Esophagus muscularis mucosa (tissue), 4 donors: ENCODE measurements at regions not wholly inside any gene's neighbourhood (a gene's known extent, or its start where the extent isn't known, plus 50 kb on each side); places are given as distances from the start of the nearest gene placed in this dataset.

Experiments used
- DNase-seq: peaks from one replicate; pipeline ENCODE4 v3.0.0-alpha.2; 2017; ENCODE audit errors: extremely low spot score
- H3K27ac ChIP-seq, 4 donors: fragments of 200-600 bp; sonication (generic); replicated peaks in 1 of 4; 1 replicate in 3 of 4; 2 replicates in 1 of 4; pipeline ENCODE4 v1.5.1; 2016 to 2019; ENCODE audit warnings: mild to moderate bottlenecking in 1 of 4
- H3K27me3 ChIP-seq, 4 donors: fragments of 200-600 bp; sonication (generic); one replicate each; pipeline versions ENCODE4 v1.5.1 to v1.6.0; 2016 to 2019
- H3K36me3 ChIP-seq, 4 donors: fragments of 200-600 bp; sonication (generic); one replicate each; pipeline ENCODE4 v1.5.1; 2016 to 2019
- H3K4me1 ChIP-seq, 4 donors: fragments of 200-600 bp; sonication (generic); one replicate each; pipeline ENCODE4 v1.5.1; 2016 to 2019
- H3K4me3 ChIP-seq, 4 donors: fragments of 200-600 bp; sonication (generic); 1 replicate in 2 of 4; 2 replicates in 2 of 4; pipeline ENCODE4 v1.5.1; 2016 to 2019; ENCODE audit warnings: mild to moderate bottlenecking in 4 of 4, moderate library complexity in 1 of 4
- H3K9me3 ChIP-seq, 4 donors: fragments of 200-600 bp; sonication (generic); 1 replicate in 3 of 4; 2 replicates in 1 of 4; pipeline ENCODE4 v1.5.1; 2016 to 2019
- EP300 ChIP-seq: sonication (generic); formaldehyde crosslinking; IDR thresholded peaks from one replicate; pipeline ENCODE4 v1.6.1; 2017; ENCODE audit warnings: antibody characterized with exemption
- POLR2A ChIP-seq: fragments of 450-650 bp; IDR thresholded peaks from one replicate; pipeline ENCODE4 v1.6.1; 2017; ENCODE audit warnings: antibody characterized with exemption, moderate library complexity, mild to moderate bottlenecking, low read depth
- POLR2AphosphoS5 ChIP-seq, 2 donors: sonication (generic); formaldehyde crosslinking; IDR thresholded peaks; one replicate each; pipeline ENCODE4 v1.6.1; 2017; ENCODE audit warnings: antibody characterized with exemption in 2 of 2
- WGBS: methylation state at CpG from one replicate; pipeline ENCODE4 v1.1.5; 2018; 5-methylcytosine and 5-hydroxymethylcytosine counted together
- intact Hi-C: fragments of 100-400 bp; cut with DNase I; formaldehyde crosslinking; loops from one replicate; pipeline ENCODE4 v1.15.1; 2023
- TF ChIP-seq, protein P1 (sequence below), 3 experiments: fragments of 200-600 bp in 2 of 3; fragments of 450-650 bp in 1 of 3; sonication (generic) in 2 of 3; IDR thresholded peaks; one replicate each; pipeline ENCODE4 v1.5.1; 2017 to 2019; ENCODE audit warnings: antibody characterized with exemption in 3 of 3, mild to moderate bottlenecking in 2 of 3, moderate library complexity in 1 of 3

DNA sequence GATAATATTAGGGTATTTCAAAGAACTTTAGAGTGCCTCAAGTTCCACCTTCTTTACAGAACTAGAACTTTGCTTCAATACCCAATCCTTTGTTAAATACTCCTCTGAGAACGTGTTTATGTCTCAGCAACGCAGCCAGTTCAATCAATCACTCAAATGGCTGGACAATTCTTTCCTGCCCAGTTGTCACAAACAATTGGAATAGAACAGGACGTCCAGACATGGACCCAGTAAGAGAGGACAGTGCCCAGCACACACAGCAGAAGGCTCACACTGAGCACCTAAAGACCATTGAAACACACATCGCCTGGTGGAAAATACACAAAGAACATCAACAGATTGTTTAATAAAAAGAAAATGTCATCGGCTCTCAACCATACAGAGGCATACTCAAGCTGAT lies 140.6 kb downstream of the TTLL2 start:
- H3K4me1 ChIP-seq = peaks cover 5 to 9% (median 8%) of the 10 kb centered on the region in 4 donors
- H3K27me3 ChIP-seq = no peaks in the 10 kb centered on the region
- no peaks in the 10 kb centered on the region for H3K36me3 ChIP-seq
- H3K9me3 ChIP-seq = no peaks in the 10 kb centered on the region
- WGBS = 76% methylated on average over 5 of the region's 5 CpGs
- DNase-seq = no peak
- H3K4me3 ChIP-seq = no peak overlapping the region
- TF ChIP-seq EP300 = no peak
- no peak for TF ChIP-seq POLR2A
- TF ChIP-seq POLR2AphosphoS5 (IDR thresholded peaks at IDR 0.05) = no peak
- H3K27ac ChIP-seq = no peak overlapping the region
- intact Hi-C loops = no loop called here

DNA sequence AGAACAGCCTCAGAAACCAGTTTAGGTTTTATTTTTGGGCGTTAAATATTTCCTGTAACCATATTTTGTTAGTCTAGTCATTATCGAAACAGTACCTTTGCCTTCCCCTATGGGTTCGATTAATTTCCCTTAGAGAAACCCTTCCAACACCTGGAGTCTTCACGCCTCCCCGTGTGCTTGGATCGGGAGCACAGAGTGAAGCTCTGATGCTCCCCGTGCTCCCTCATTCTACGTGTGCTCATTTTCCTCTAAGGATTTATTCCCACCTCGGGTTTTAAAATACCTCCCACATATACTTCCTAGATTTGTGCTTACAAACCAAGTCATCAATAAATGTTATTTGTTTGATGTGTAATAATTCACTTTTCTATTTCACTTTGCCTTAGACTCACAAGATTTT lies 142.4 kb downstream of the TTLL2 start:
- Histone ChIP-seq H3K4me1 (peaks cover 5 to 9% (median 8%) of the 10 kb centered on the region in 4 donors), H3K27ac (no peak overlapping the region), H3K4me3 (no peak overlapping the region), H3K27me3 (no peaks in the 10 kb centered on the region), H3K9me3 (no peaks in the 10 kb centered on the region), H3K36me3 (no peaks in the 10 kb centered on the region)
- TF ChIP-seq EP300 (no peak), POLR2A (no peak), POLR2AphosphoS5 (IDR thresholded peaks at IDR 0.05) (no peak)
- TF ChIP-seq, protein P1, sequence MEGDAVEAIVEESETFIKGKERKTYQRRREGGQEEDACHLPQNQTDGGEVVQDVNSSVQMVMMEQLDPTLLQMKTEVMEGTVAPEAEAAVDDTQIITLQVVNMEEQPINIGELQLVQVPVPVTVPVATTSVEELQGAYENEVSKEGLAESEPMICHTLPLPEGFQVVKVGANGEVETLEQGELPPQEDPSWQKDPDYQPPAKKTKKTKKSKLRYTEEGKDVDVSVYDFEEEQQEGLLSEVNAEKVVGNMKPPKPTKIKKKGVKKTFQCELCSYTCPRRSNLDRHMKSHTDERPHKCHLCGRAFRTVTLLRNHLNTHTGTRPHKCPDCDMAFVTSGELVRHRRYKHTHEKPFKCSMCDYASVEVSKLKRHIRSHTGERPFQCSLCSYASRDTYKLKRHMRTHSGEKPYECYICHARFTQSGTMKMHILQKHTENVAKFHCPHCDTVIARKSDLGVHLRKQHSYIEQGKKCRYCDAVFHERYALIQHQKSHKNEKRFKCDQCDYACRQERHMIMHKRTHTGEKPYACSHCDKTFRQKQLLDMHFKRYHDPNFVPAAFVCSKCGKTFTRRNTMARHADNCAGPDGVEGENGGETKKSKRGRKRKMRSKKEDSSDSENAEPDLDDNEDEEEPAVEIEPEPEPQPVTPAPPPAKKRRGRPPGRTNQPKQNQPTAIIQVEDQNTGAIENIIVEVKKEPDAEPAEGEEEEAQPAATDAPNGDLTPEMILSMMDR (IDR thresholded peaks at IDR 0.05) = no peak
- DNase-seq = no peak
- intact Hi-C loops = no loop called here
- 94% methylated on average over 9 of the region's 9 CpGs for WGBS

DNA sequence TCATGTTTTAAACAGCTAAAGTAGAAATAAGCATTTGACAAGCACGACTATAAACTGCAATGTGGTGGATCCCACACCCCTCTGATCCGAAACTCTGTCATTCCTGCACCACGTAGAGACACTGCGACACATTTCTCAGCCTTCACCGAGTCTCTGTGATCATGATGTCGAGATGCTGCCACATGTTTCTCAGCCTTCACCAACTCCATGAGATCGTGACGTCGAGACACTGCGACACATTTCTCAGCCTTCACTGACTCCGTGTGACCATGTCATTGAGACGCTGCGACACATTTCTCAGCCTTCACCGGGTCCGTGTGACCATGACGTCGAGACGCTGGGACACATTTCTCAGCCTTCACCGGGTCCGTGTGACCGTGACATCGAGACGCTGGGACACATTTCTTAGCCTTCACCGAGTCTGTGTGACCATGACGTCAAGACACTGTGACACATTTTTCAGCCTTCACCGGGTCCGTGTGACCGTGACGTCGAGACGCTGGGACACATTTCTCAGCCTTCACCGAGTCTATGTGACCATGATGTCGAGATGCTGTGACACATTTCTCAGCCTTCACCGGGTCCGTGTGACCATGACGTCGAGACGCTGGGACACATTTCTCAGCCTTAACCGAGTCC lies 143.0 kb downstream of the TTLL2 start:
- H3K4me3 ChIP-seq = no peak overlapping the region
- 97% methylated on average over 39 of the region's 39 CpGs for WGBS
- no peak for DNase-seq
- no peak overlapping the region for H3K27ac ChIP-seq
- TF ChIP-seq EP300 (no peak), POLR2AphosphoS5 (IDR thresholded peaks at IDR 0.05) (no peak), POLR2A (no peak)
- TF ChIP-seq, protein P1 (IDR thresholded peaks at IDR 0.05) = no peak
- no peaks in the 10 kb centered on the region for H3K36me3 ChIP-seq
- no peaks in the 10 kb centered on the region for H3K27me3 ChIP-seq
- H3K9me3 ChIP-seq = no peaks in the 10 kb centered on the region
- H3K4me1 ChIP-seq = peaks cover 5 to 10% (median 8%) of the 10 kb centered on the region in 4 donors
- intact Hi-C loops = no loop called here

DNA sequence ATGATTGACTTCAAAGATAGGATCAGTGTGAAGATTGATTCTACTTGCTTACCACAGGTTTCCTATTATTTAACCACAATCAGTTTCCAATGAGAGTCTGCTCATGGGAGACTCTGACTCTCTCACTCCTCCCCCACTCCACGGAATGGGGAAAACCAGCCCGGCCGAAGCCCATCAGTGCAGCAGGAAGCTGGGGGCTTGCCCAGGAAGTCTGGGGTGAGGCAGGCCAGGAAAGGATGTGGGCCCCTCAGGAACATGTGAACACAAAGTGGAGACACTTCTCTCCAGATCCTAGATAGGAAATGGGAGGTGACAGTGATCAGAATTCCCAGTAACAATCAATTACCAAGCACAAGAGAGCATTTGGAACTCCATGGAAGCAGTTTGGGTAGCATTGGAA lies 144.2 kb downstream of the TTLL2 start:
- peaks cover 8 to 16% (median 13%) of the 10 kb centered on the region in 4 donors for H3K4me1 ChIP-seq
- WGBS = 45% methylated on average over 3 of the region's 3 CpGs
- DNase-seq = no peak
- H3K9me3 ChIP-seq = no peaks in the 10 kb centered on the region
- H3K27ac ChIP-seq = no peak overlapping the region
- H3K36me3 ChIP-seq = no peaks in the 10 kb centered on the region
- intact Hi-C loops = no loop called here
- H3K4me3 ChIP-seq = no peak overlapping the region
- no peaks in the 10 kb centered on the region for H3K27me3 ChIP-seq
- TF ChIP-seq POLR2AphosphoS5 (IDR thresholded peaks at IDR 0.05) (no peak), POLR2A (no peak), EP300 (no peak)
- TF ChIP-seq, protein P1 (IDR thresholded peaks at IDR 0.05) = no peak

DNA sequence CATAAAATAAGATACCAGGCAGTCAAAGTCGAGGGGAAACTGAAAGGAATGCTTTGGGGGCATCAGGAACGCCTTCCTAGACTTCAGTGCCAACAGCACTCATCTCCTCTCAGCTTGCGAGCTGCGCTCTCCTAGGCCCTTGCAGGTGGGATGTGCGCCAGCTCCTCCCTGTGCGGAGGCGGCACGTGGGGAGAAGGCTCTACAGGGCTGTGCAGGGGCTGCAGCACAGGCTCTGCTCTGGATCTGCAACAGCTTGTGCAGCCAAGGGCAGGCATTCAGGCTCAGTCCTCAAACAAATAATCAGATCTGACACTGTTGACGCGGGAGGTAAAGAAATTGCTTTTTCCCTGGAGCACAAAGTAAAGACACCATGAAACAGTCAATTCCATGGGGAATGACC lies 144.8 kb downstream of the TTLL2 start:
- Histone ChIP-seq H3K4me3 (no peak overlapping the region), H3K27ac (no peak overlapping the region), H3K9me3 (no peaks in the 10 kb centered on the region), H3K27me3 (no peaks in the 10 kb centered on the region), H3K36me3 (no peaks in the 10 kb centered on the region), H3K4me1 (peaks cover 8 to 16% (median 13%) of the 10 kb centered on the region in 4 donors)
- WGBS = 38% methylated on average over 7 of the region's 10 CpGs
- DNase-seq = no peak
- TF ChIP-seq EP300 (no peak), POLR2AphosphoS5 (IDR thresholded peaks at IDR 0.05) (no peak), POLR2A (no peak)
- TF ChIP-seq, protein P1 (IDR thresholded peaks at IDR 0.05) = no peak
- intact Hi-C loops = no loop called here
